Muscle of leg (tissue), 3 donors: ENCODE measurements at regions not wholly inside any gene's neighbourhood (a gene's known extent, or its start where the extent isn't known, plus 50 kb on each side); places are given as distances from the start of the nearest gene placed in this dataset.

ENCODE experiments used
- DNase-seq: peaks from one replicate; pipeline ENCODE4 v3.0.0; 2013
- H3K27ac ChIP-seq: one replicate; pipeline ENCODE4 v1.5.1; 2013; ENCODE audit warnings: mild to moderate bottlenecking, low read length, control low read depth
- H3K27me3 ChIP-seq: one replicate; pipeline ENCODE4 v1.6.1; 2013; ENCODE audit warnings: low read length; ENCODE audit not compliant: control insufficient read depth, insufficient read depth
- H3K36me3 ChIP-seq: one replicate; pipeline ENCODE4 v1.6.1; 2013; ENCODE audit warnings: low read length; ENCODE audit not compliant: control insufficient read depth, insufficient read depth
- H3K4me1 ChIP-seq: one replicate; pipeline ENCODE4 v1.6.1; 2013; ENCODE audit warnings: low read length; ENCODE audit not compliant: control insufficient read depth, insufficient read depth
- H3K4me3 ChIP-seq: one replicate; pipeline ENCODE4 v1.5.1; 2013; ENCODE audit warnings: low read length, control low read depth
- H3K9me3 ChIP-seq: replicated peaks from 2 replicates; pipeline ENCODE4 v1.6.1; 2013; ENCODE audit warnings: low read depth, low read length; ENCODE audit not compliant: control insufficient read depth
- WGBS: methylation state at CpG from one replicate; pipeline ENCODE4 v1.1.5; 2013; ENCODE audit warnings: missing lambda C conversion rate; ENCODE audit not compliant: insufficient coverage; 5-methylcytosine and 5-hydroxymethylcytosine counted together

- DNase-seq: peak; percentile 3
- 7% methylated on average over 58 of the region's 81 CpGs for WGBS
- H3K27me3 ChIP-seq: peaks cover 7% of the 10 kb centered on the region
- no peak overlapping the region for H3K27ac ChIP-seq
- H3K9me3 ChIP-seq: peaks cover 2% of the 10 kb centered on the region
- peak overlapping the region; percentile 43 for H3K4me3 ChIP-seq
- peaks cover 5% of the 10 kb centered on the region for H3K4me1 ChIP-seq
- no peaks in the 10 kb centered on the region for H3K36me3 ChIP-seq
Measured at GRCh38 chr7:56174875-56175760, 58.9 kb upstream of the NUPR2 start.

GRCh38 chr7:56174346-56174874 is 58.2 kb upstream of the NUPR2 start:
- peaks cover 5% of the 10 kb centered on the region for H3K4me1 ChIP-seq
- no peak overlapping the region for H3K27ac ChIP-seq
- no peak for DNase-seq
- H3K9me3 ChIP-seq: peaks cover 2% of the 10 kb centered on the region
- peaks cover 7% of the 10 kb centered on the region for H3K27me3 ChIP-seq
- no peak overlapping the region for H3K4me3 ChIP-seq
- 25% methylated on average over 32 of the region's 36 CpGs for WGBS
- no peaks in the 10 kb centered on the region for H3K36me3 ChIP-seq
